B cell (primary cell): ENCODE measurements at regions not wholly inside any gene's neighbourhood (a gene's known extent, or its start where the extent isn't known, plus 50 kb on each side); places are given as distances from the start of the nearest gene placed in this dataset.
"Not testable (repeated sequence)": the region's sequence is repeated elsewhere in the genome, so short reads cannot be mapped to it uniquely, and the experiment has no call there.

Experiments
- ATAC-seq: fragments of 200-7000 bp; cut with Tn5 transposase; one replicate; pipeline ENCODE4 v1.10.0; 2021; ENCODE audit warnings: low read depth, mild to moderate bottlenecking, moderate number of reproducible peaks, moderate library complexity
- CTCF ChIA-PET: fragments of 350-600 bp; sonication (Branson Sonifier 250); formaldehyde crosslinking; loops from one replicate; lab custom pipeline; 2021; ENCODE audit warnings: antibody characterized with exemption, inconsistent platforms; lab: Charles Lee
- POLR2A ChIA-PET: fragments of 350-600 bp; sonication (Branson Sonifier 250); formaldehyde crosslinking; loops from one replicate; lab custom pipeline; 2021; ENCODE audit warnings: antibody characterized with exemption; lab: Charles Lee
- DNase-seq: peaks from one replicate; pipeline ENCODE4 v3.0.0; 2013
- H2AFZ ChIP-seq: 2 replicates; pipeline ENCODE4 v1.6.1; 2012; ENCODE audit warnings: mild to moderate bottlenecking, low read depth, low read length; ENCODE audit not compliant: insufficient read depth, poor library complexity, severe bottlenecking
- H3K27ac ChIP-seq, 2 donors: 1 replicate in 1 of 2; 2 replicates in 1 of 2; pipeline ENCODE4 v1.5.1; 2012 to 2013; ENCODE audit warnings: low read length in 2 of 2, mild to moderate bottlenecking in 2 of 2, moderate library complexity in 1 of 2
- H3K27me3 ChIP-seq, 4 experiments: fragments of 200-600 bp in 1 of 4; sonication (generic) in 1 of 4; replicated peaks in 1 of 4; 1 replicate in 2 of 4; 2 replicates in 2 of 4; pipeline versions ENCODE4 v1.6.1 to v1.7.0; 2013 to 2016; ENCODE audit warnings: low read length in 3 of 4, mild to moderate bottlenecking in 2 of 4, mixed read lengths in 1 of 4, moderate library complexity in 1 of 4; ENCODE audit not compliant: insufficient read depth in 4 of 4, control insufficient read depth in 3 of 4; ENCODE audit errors: control extremely low read depth in 1 of 4
- H3K36me3 ChIP-seq, 2 experiments: replicated peaks in 1 of 2; 1 replicate in 1 of 2; 2 replicates in 1 of 2; pipeline versions ENCODE4 v1.6.1 to v1.7.1; 2013; ENCODE audit warnings: low read length in 1 of 2; ENCODE audit not compliant: insufficient read depth in 2 of 2, control insufficient read depth in 1 of 2; ENCODE audit errors: control extremely low read depth in 1 of 2, extremely low read depth in 1 of 2
- H3K4me1 ChIP-seq, 2 donors: fragments of 200-600 bp in 1 of 2; sonication (generic) in 1 of 2; 1 replicate in 1 of 2; 2 replicates in 1 of 2; pipeline versions ENCODE4 v1.5.1 to v1.6.1; 2013 to 2017; ENCODE audit warnings: low read length in 2 of 2; ENCODE audit not compliant: control insufficient read depth in 2 of 2, insufficient read depth in 2 of 2
- H3K4me2 ChIP-seq: replicated peaks from 2 replicates; pipeline ENCODE3; 2012; ENCODE audit warnings: mild to moderate bottlenecking, low read depth, low read length; ENCODE audit not compliant: poor library complexity, severe bottlenecking
- H3K4me3 ChIP-seq, 5 experiments: fragments of 200-600 bp in 1 of 5; sonication (generic) in 1 of 5; 1 replicate in 3 of 5; 2 replicates in 2 of 5; pipeline versions ENCODE4 v1.5.1 to v1.7.0; 2011 to 2016; ENCODE audit warnings: low read length in 4 of 5, mild to moderate bottlenecking in 4 of 5, low read depth in 2 of 5, control low read depth in 1 of 5, moderate library complexity in 1 of 5; ENCODE audit not compliant: insufficient read depth in 1 of 5; ENCODE audit errors: control extremely low read depth in 1 of 5, extremely low read depth in 1 of 5
- H3K79me2 ChIP-seq: fragments of 200-600 bp; sonication (generic); one replicate; pipeline ENCODE4 v1.6.0; 2016; ENCODE audit warnings: low read length; ENCODE audit not compliant: control insufficient read depth, insufficient read depth
- H3K9ac ChIP-seq: fragments of 200-600 bp; sonication (generic); 2 replicates; pipeline ENCODE4 v1.6.1; 2017; ENCODE audit warnings: mild to moderate bottlenecking, low read length, moderate library complexity
- H3K9me3 ChIP-seq, 3 donors: one replicate each; pipeline versions ENCODE4 v1.6.1 to v1.7.1; 2013; ENCODE audit warnings: low read length in 2 of 3; ENCODE audit not compliant: control insufficient read depth in 2 of 3, insufficient read depth in 1 of 3; ENCODE audit errors: control extremely low read depth in 1 of 3
- H4K20me1 ChIP-seq: 2 replicates; pipeline ENCODE4 v1.6.0; 2012; ENCODE audit warnings: mild to moderate bottlenecking, low read length; ENCODE audit not compliant: insufficient read depth, control insufficient read depth, poor library complexity, severe bottlenecking
- H3K27ac Mint-ChIP-seq: one replicate; pipeline ENCODE4 v1.8.0; 2021; ENCODE audit warnings: mixed read lengths
- H3K27me3 Mint-ChIP-seq: one replicate; pipeline ENCODE4 v1.8.0; 2021; ENCODE audit warnings: mixed read lengths
- H3K4me1 Mint-ChIP-seq: one replicate; pipeline ENCODE4 v1.8.0; 2021; ENCODE audit warnings: mixed read lengths
- H3K4me3 Mint-ChIP-seq: one replicate; pipeline ENCODE4 v1.8.0; 2021; ENCODE audit warnings: mixed read lengths
- H3K9me3 Mint-ChIP-seq: one replicate; pipeline ENCODE4 v1.8.0; 2022; ENCODE audit warnings: mixed read lengths; ENCODE audit not compliant: insufficient read depth
- CTCF ChIP-seq: fragments of 200-600 bp; IDR thresholded peaks from one replicate; pipeline ENCODE4 v1.8.0; 2022; ENCODE audit warnings: antibody characterized with exemption, mild to moderate bottlenecking
- EZH2 ChIP-seq: IDR thresholded peaks from 2 replicates; pipeline ENCODE4 v1.6.1; 2012; ENCODE audit warnings: borderline replicate concordance, low read depth, mild to moderate bottlenecking, moderate library complexity, low read length; ENCODE audit not compliant: insufficient read depth, poor library complexity, severe bottlenecking
- WGBS: methylation state at CpG from one replicate; pipeline ENCODE4 v1.1.5; 2013; ENCODE audit warnings: missing lambda C conversion rate; ENCODE audit not compliant: insufficient coverage; 5-methylcytosine and 5-hydroxymethylcytosine counted together
- intact Hi-C: fragments of 100-400 bp; cut with micrococcal nuclease; formaldehyde crosslinking; loops from one replicate; pipeline ENCODE4 v1.10.0; 2022

GRCh38 chr20:26324177-26324576 is 627.5 kb upstream of the ZNF337 start:
- Histone ChIP-seq H3K4me3 (no peak overlapping the region), H3K79me2 (no peaks in the 10 kb centered on the region), H3K9ac (no peak overlapping the region), H4K20me1 (no peaks in the 10 kb centered on the region), H2AFZ (no peak overlapping the region), H3K4me2 (no peak overlapping the region), H3K27me3 (no peaks in the 10 kb centered on the region), H3K4me1 (no peaks in the 10 kb centered on the region), H3K9me3 (peaks cover 0 to 1% (median 0%) of the 10 kb centered on the region in 3 donors), H3K36me3 (no peaks in the 10 kb centered on the region), H3K27ac (no peak overlapping the region)
- H3K4me1 Mint-ChIP-seq = no peaks in the 10 kb centered on the region
- ChIA-PET POLR2A (no interaction called here), CTCF (no interaction called here)
- H3K27me3 Mint-ChIP-seq = no peaks in the 10 kb centered on the region
- H3K9me3 Mint-ChIP-seq = no peaks in the 10 kb centered on the region
- DNase-seq = no peak
- no peak overlapping the region for H3K4me3 Mint-ChIP-seq
- H3K27ac Mint-ChIP-seq = no peak overlapping the region
- intact Hi-C loops = no loop called here
- WGBS = no CpG with 5 or more reads among the region's 5 CpGs
- no peak for ATAC-seq
- TF ChIP-seq EZH2 (no peak), CTCF (no peak)

- ChIA-PET POLR2A (no interaction called here), CTCF (no interaction called here)
- Mint-ChIP-seq H3K4me1 (no peaks in the 10 kb centered on the region), H3K27me3 (no peaks in the 10 kb centered on the region), H3K9me3 (no peaks in the 10 kb centered on the region), H3K4me3 (no peak overlapping the region), H3K27ac (no peak overlapping the region)
- H3K79me2 ChIP-seq = no peaks in the 10 kb centered on the region
- H3K4me3 ChIP-seq = no peak overlapping the region
- no peaks in the 10 kb centered on the region for H3K27me3 ChIP-seq
- no peaks in the 10 kb centered on the region for H3K36me3 ChIP-seq
- no peak for DNase-seq
- WGBS = no CpG with 5 or more reads among the region's 6 CpGs
- no peak overlapping the region for H2AFZ ChIP-seq
- intact Hi-C loops = no loop called here
- no peaks in the 10 kb centered on the region for H4K20me1 ChIP-seq
- H3K27ac ChIP-seq = no peak overlapping the region
- no peak overlapping the region for H3K9ac ChIP-seq
- ATAC-seq = no peak
- no peak overlapping the region for H3K4me2 ChIP-seq
- peaks cover 0 to 2% (median 0%) of the 10 kb centered on the region in 3 donors for H3K9me3 ChIP-seq
- no peaks in the 10 kb centered on the region for H3K4me1 ChIP-seq
- no peak for TF ChIP-seq EZH2
- TF ChIP-seq CTCF = no peak
Measured at GRCh38 chr20:26315054-26315453, 618.4 kb upstream of the ZNF337 start.

GRCh38 chr20:26309720-26310119 is 613.1 kb upstream of the ZNF337 start:
- H3K9me3 Mint-ChIP-seq, H3K27me3 ChIP-seq, H3K4me2 ChIP-seq, H3K4me3 ChIP-seq, H3K4me1 ChIP-seq, DNase-seq, H3K27ac Mint-ChIP-seq, ATAC-seq, H4K20me1 ChIP-seq, H3K79me2 ChIP-seq, POLR2A ChIA-PET, intact Hi-C loops, H3K27ac ChIP-seq, H3K4me1 Mint-ChIP-seq, CTCF ChIA-PET, H3K9me3 ChIP-seq, H2AFZ ChIP-seq, H3K36me3 ChIP-seq, H3K27me3 Mint-ChIP-seq, H3K4me3 Mint-ChIP-seq, H3K9ac ChIP-seq: not testable (repeated sequence)
- WGBS = no CpG with 5 or more reads among the region's 3 CpGs
